Activated T-cell treated with anti-CD3 and anti-CD28 coated beads, Interleukin-2, amount 50 U/mL, for 4 hours (primary cell): ENCODE measurements at regions not wholly inside any gene's neighbourhood (a gene's known extent, or its start where the extent isn't known, plus 50 kb on each side); places are given as distances from the start of the nearest gene placed in this dataset.
"Not testable (repeated sequence)": the region's sequence is repeated elsewhere in the genome, so short reads cannot be mapped to it uniquely, and the experiment has no call there.

Experiments used
- ATAC-seq, 2 donors: fragments of 200-7000 bp; cut with Tn5 transposase; one replicate each; pipeline ENCODE4 v1.10.0; 2021
- DNase-seq: peaks from one replicate; pipeline ENCODE4 v3.0.0-alpha.2; 2020
- H3K27me3 Mint-ChIP-seq: one replicate; pipeline ENCODE4 v1.8.0; 2021; ENCODE audit warnings: low read depth, mixed read lengths
- H3K36me3 Mint-ChIP-seq: one replicate; pipeline ENCODE4 v1.8.0; 2022; ENCODE audit warnings: mixed read lengths; ENCODE audit not compliant: insufficient read depth
- H3K4me1 Mint-ChIP-seq: one replicate; pipeline ENCODE4 v1.8.0; 2021; ENCODE audit warnings: low read depth, mixed read lengths
- H3K4me3 Mint-ChIP-seq: one replicate; pipeline ENCODE4 v1.8.0; 2021; ENCODE audit warnings: mild to moderate bottlenecking, moderate library complexity, mixed read lengths
- H3K9me3 Mint-ChIP-seq: one replicate; pipeline ENCODE4 v1.8.0; 2021; ENCODE audit warnings: mixed read lengths

GRCh38 chrX:139158256-139158655, 372.3 kb upstream of the F9 start:
- DNase-seq (no peak), ATAC-seq (no peak)
- H3K36me3 Mint-ChIP-seq: no peaks in the 10 kb centered on the region
- no peaks in the 10 kb centered on the region for H3K4me1 Mint-ChIP-seq
- H3K9me3 Mint-ChIP-seq: peaks cover 7% of the 10 kb centered on the region
- no peak overlapping the region for H3K4me3 Mint-ChIP-seq
- no peaks in the 10 kb centered on the region for H3K27me3 Mint-ChIP-seq

DNA sequence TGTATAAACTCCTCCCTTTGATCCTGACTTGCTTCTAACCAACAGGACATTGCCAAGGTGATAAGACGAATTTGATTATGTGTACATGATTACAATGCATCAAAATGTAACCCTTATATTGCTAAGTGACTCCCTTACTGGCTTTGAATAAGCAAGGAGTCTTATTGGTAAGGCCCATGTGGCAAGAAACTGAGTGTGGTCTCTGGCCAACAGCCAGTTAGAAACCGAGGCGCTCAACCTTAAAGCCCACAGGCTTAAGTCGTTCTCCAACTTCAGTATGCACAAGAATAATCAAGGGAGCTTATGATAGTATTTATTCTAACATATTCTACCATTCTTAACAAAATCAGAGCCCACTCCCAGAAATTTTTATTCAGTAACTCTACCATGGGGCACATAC, 374.2 kb upstream of the F9 start:
- DNase-seq: no peak
- H3K9me3 Mint-ChIP-seq: peaks cover 7% of the 10 kb centered on the region
- no peak overlapping the region for H3K4me3 Mint-ChIP-seq
- no peaks in the 10 kb centered on the region for H3K36me3 Mint-ChIP-seq
- no peak for ATAC-seq
- no peaks in the 10 kb centered on the region for H3K4me1 Mint-ChIP-seq
- H3K27me3 Mint-ChIP-seq: no peaks in the 10 kb centered on the region

DNA sequence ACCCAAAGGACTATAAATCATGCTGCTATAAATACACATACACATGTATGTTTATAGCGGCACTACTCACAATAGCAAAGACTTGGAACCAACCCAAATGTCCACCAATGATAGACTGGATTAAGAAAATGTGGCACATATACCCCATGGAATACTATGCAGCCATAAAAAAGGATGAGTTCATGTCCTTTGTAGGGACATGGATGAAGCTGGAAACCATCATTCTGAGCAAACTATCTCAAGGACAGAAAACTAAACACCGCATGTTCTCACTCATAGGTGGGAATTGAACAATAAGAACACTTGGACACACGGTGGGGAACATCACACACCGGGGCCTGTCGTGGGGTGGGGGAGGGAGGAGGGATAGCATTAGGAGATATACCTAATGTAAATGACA, 383.9 kb upstream of the F9 start:
- not testable (repeated sequence) for H3K4me3 Mint-ChIP-seq, H3K4me1 Mint-ChIP-seq, H3K27me3 Mint-ChIP-seq, DNase-seq, ATAC-seq, H3K9me3 Mint-ChIP-seq, H3K36me3 Mint-ChIP-seq

DNA sequence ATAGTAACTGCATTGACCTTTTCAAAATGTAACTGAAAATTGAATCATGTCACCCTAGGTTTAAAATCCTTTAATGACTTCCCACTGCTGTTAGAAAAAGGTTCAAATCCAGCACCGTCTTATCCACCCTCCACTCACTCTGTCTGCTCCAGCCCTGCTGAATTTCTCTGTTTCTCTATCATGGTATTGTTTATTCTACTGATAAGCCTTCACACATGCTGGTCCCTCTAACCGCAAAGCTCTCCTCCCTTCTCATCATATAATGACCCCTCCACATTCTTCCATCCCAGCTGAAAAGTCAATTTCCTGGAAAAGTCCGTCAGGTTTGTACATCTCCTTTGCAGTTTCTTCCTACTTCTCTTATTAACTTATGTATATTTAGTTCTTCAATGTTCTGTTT, 389.2 kb upstream of the F9 start:
- ATAC-seq (no peak), DNase-seq (no peak)
- no peaks in the 10 kb centered on the region for H3K36me3 Mint-ChIP-seq
- no peaks in the 10 kb centered on the region for H3K4me1 Mint-ChIP-seq
- no peak overlapping the region for H3K4me3 Mint-ChIP-seq
- no peaks in the 10 kb centered on the region for H3K27me3 Mint-ChIP-seq
- no peaks in the 10 kb centered on the region for H3K9me3 Mint-ChIP-seq

GRCh38 chrX:139134316-139134715, 396.2 kb upstream of the F9 start:
- Mint-ChIP-seq H3K27me3 (no peaks in the 10 kb centered on the region), H3K4me1 (no peaks in the 10 kb centered on the region), H3K9me3 (no peaks in the 10 kb centered on the region), H3K4me3 (no peak overlapping the region), H3K36me3 (no peaks in the 10 kb centered on the region)
- DNase-seq (no peak), ATAC-seq (no peak)

GRCh38 chrX:139126493-139126892, 404.0 kb upstream of the F9 start:
- no peak for ATAC-seq
- Mint-ChIP-seq H3K36me3 (no peaks in the 10 kb centered on the region), H3K27me3 (peaks cover 2% of the 10 kb centered on the region), H3K9me3 (no peaks in the 10 kb centered on the region), H3K4me1 (no peaks in the 10 kb centered on the region), H3K4me3 (no peak overlapping the region)
- no peak for DNase-seq

DNA sequence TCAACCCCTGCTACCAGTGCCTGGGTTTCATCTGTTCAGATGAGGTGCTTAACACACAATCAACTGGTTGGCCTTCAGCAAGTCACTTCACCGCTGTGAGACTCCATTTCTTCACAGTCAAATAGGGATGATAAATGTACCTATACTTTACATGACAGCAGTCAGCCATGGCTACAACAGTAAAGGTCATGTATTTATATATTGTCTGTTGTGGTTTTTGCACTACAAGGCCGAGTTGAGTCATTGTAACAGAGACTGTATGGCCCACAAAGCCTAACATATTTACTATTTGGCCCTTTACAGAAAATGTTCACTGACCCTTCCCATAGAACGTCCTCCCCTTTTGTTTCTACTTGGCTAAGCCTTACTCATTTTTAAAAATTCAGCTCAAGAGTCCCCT, 404.6 kb upstream of the F9 start:
- no peak for DNase-seq
- Mint-ChIP-seq H3K27me3 (peaks cover 2% of the 10 kb centered on the region), H3K36me3 (no peaks in the 10 kb centered on the region), H3K4me1 (no peaks in the 10 kb centered on the region), H3K4me3 (no peak overlapping the region), H3K9me3 (no peaks in the 10 kb centered on the region)
- ATAC-seq: no peak

DNA sequence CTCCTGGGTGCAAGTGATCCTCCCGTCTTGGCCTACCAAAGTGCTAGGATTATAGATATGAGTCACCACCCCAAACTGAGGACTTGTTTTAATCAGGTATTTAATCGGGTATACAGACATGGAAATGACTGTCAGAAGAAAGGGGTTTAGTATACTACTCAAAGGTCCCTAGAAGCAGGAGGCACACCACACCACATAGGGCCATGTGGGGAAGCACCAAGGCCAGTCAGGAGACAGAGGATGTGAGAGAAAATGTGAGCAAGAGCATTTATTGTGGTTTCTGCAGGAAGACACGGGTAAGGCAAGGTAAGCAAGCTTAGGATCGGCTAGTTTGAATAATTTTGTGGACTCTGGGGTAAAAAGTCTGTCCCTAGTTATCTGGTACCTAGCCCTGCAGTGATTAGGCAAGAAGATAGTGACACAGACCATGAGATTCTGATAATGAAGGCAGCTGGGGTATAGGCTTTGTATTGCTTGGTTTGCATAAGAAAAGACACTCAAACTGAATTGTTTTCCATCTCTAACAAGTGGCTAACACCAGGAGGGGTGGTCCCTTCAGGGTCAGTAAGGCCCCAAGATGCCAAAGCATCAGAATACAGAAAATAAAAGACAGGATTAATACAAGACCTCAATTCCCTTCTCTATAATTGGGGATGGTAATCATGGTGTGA, 408.8 kb upstream of the F9 start:
- no peak for DNase-seq
- ATAC-seq: no peak
- H3K4me3 Mint-ChIP-seq: no peak overlapping the region
- H3K4me1 Mint-ChIP-seq: no peaks in the 10 kb centered on the region
- no peaks in the 10 kb centered on the region for H3K9me3 Mint-ChIP-seq
- no peaks in the 10 kb centered on the region for H3K36me3 Mint-ChIP-seq
- peaks cover 1% of the 10 kb centered on the region for H3K27me3 Mint-ChIP-seq

DNA sequence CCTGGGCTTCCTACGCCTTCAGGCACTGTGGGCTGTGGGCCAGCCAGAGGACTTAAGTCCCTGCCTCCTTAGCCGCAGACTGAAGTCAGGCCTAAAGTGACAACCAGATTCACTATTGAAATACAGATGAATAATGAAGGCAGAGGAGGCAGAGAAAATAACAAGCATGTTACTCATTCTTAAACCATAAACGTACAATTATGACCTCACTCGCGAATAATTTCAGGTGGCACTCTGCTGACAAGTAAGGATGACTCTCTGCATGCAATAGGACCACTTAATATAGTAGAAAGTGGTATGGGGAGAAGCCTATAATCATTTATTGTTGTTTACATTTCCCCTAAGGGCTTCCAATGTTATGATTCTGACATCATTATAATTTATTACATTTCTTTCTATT, 409.2 kb upstream of the FGF13 start:
- DNase-seq (no peak), ATAC-seq (no peak)
- no peaks in the 10 kb centered on the region for H3K27me3 Mint-ChIP-seq
- H3K4me3 Mint-ChIP-seq: no peak overlapping the region
- H3K9me3 Mint-ChIP-seq: no peaks in the 10 kb centered on the region
- no peaks in the 10 kb centered on the region for H3K36me3 Mint-ChIP-seq
- H3K4me1 Mint-ChIP-seq: no peaks in the 10 kb centered on the region

DNA sequence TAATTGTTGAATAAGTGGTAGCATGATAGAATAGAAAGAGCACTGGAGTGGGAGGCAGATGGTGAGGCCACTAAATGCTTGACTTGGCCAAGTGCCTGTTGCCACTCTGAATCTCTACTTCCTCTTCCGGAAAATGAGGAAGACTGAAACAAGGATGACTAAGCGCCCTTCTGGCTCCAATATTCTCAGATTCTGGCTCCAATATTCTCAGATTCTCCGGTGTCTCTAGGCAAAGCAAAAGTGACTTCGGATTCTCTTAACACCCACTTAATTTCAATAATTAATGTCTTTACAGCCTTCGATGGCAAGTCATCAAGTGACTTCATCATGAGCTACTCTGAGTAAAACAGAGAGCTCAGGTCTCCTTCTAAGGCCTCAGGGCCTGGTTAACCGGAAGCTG, 402.2 kb upstream of the FGF13 start:
- no peak for DNase-seq
- no peak overlapping the region for H3K4me3 Mint-ChIP-seq
- no peaks in the 10 kb centered on the region for H3K27me3 Mint-ChIP-seq
- no peak for ATAC-seq
- no peaks in the 10 kb centered on the region for H3K36me3 Mint-ChIP-seq
- H3K4me1 Mint-ChIP-seq: no peaks in the 10 kb centered on the region
- no peaks in the 10 kb centered on the region for H3K9me3 Mint-ChIP-seq

DNA sequence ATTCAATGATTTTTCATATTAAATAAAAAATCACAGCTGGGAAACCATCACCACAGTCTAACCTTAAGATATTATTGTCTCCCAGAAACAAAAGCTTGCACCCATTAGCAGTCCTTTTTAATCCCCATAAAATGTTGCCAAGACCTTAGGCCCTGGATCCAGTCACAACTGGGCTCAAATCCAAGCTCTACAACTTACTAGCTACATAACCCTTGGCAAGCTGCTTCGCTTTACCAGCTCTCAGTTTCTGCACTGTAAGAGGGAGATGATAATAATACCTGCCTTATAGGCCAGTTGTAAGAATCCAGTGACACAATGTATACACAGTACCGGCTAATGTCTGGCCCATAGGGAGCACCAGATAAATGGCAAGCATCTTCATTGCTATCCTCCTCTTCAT, 400.9 kb upstream of the FGF13 start:
- no peak for ATAC-seq
- no peak overlapping the region for H3K4me3 Mint-ChIP-seq
- no peaks in the 10 kb centered on the region for H3K4me1 Mint-ChIP-seq
- no peak for DNase-seq
- no peaks in the 10 kb centered on the region for H3K9me3 Mint-ChIP-seq
- H3K36me3 Mint-ChIP-seq: no peaks in the 10 kb centered on the region
- H3K27me3 Mint-ChIP-seq: no peaks in the 10 kb centered on the region

GRCh38 chrX:139106069-139106468, 394.6 kb upstream of the FGF13 start:
- H3K36me3 Mint-ChIP-seq: no peaks in the 10 kb centered on the region

GRCh38 chrX:139094671-139095592, 383.4 kb upstream of the FGF13 start:
- H3K36me3 Mint-ChIP-seq: no peaks in the 10 kb centered on the region
- no peak overlapping the region for H3K4me3 Mint-ChIP-seq
- H3K9me3 Mint-ChIP-seq: no peaks in the 10 kb centered on the region
- ATAC-seq (no peak), DNase-seq (no peak)
- H3K27me3 Mint-ChIP-seq: no peaks in the 10 kb centered on the region
- no peaks in the 10 kb centered on the region for H3K4me1 Mint-ChIP-seq

More at GRCh38 chrX:139106069-139106468, 394.6 kb upstream of the FGF13 start:
- Mint-ChIP-seq H3K4me1 (no peaks in the 10 kb centered on the region), H3K4me3 (no peak overlapping the region), H3K9me3 (no peaks in the 10 kb centered on the region), H3K27me3 (no peaks in the 10 kb centered on the region)
- no peak for DNase-seq
- ATAC-seq: no peak

- no peak for ATAC-seq
Measured at GRCh38 chrX:139093201-139093600, 381.7 kb upstream of the FGF13 start.

GRCh38 chrX:139091878-139092277, 380.4 kb upstream of the FGF13 start:
- Mint-ChIP-seq H3K4me3 (no peak overlapping the region), H3K36me3 (no peaks in the 10 kb centered on the region), H3K9me3 (no peaks in the 10 kb centered on the region), H3K4me1 (no peaks in the 10 kb centered on the region), H3K27me3 (no peaks in the 10 kb centered on the region)
- ATAC-seq (no peak), DNase-seq (no peak)

More at GRCh38 chrX:139093201-139093600, 381.7 kb upstream of the FGF13 start:
- no peaks in the 10 kb centered on the region for H3K9me3 Mint-ChIP-seq
- DNase-seq: no peak
- no peaks in the 10 kb centered on the region for H3K36me3 Mint-ChIP-seq
- H3K4me1 Mint-ChIP-seq: no peaks in the 10 kb centered on the region
- no peaks in the 10 kb centered on the region for H3K27me3 Mint-ChIP-seq
- H3K4me3 Mint-ChIP-seq: no peak overlapping the region
